ENCODE measurements at regions not wholly inside any gene's neighbourhood (a gene's known extent, or its start where the extent isn't known, plus 50 kb on each side); places are given as distances from the start of the nearest gene placed in this dataset.

DNA sequence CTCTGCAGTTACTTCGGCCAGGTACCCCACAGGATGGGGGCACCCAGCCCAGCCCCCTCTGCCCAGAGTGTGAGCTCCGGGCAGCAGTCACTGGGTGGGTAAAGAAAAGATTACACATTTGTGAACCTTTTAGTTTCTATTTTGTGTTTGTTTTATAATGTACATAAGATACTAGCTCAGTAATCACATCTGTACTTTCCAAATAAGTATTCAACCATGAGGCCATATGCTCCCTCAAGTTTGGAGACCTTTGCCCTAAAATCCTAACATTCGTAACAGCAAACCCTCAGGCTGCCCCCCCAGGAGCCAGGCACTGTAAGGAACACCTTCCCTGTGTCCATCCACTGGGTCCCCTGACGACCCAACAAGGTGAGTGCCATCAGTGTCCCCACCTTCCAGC, 68.3 kb upstream of the SLC6A6 start:
- TF ChIP-seq, protein P1, sequence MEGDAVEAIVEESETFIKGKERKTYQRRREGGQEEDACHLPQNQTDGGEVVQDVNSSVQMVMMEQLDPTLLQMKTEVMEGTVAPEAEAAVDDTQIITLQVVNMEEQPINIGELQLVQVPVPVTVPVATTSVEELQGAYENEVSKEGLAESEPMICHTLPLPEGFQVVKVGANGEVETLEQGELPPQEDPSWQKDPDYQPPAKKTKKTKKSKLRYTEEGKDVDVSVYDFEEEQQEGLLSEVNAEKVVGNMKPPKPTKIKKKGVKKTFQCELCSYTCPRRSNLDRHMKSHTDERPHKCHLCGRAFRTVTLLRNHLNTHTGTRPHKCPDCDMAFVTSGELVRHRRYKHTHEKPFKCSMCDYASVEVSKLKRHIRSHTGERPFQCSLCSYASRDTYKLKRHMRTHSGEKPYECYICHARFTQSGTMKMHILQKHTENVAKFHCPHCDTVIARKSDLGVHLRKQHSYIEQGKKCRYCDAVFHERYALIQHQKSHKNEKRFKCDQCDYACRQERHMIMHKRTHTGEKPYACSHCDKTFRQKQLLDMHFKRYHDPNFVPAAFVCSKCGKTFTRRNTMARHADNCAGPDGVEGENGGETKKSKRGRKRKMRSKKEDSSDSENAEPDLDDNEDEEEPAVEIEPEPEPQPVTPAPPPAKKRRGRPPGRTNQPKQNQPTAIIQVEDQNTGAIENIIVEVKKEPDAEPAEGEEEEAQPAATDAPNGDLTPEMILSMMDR (IDR thresholded peaks at IDR 0.05) = no peak
- no peak for TF ChIP-seq POLR2A (IDR thresholded peaks at IDR 0.05)
- no peak for TF ChIP-seq POLR2AphosphoS5 (IDR thresholded peaks at IDR 0.05)
- no peak for TF ChIP-seq EP300 (IDR thresholded peaks at IDR 0.05)
